Spleen (tissue), 7 donors: ENCODE measurements at regions not wholly inside any gene's neighbourhood (a gene's known extent, or its start where the extent isn't known, plus 50 kb on each side); places are given as distances from the start of the nearest gene placed in this dataset.

Experiments used
- CTCF ChIP-seq, 11 experiments: fragments of 200-600 bp in 7 of 11; fragments of 450-650 bp in 4 of 11; sonication (generic) in 4 of 11; IDR thresholded peaks in 8 of 11; conservative IDR thresholded peaks in 3 of 11; 1 replicate in 7 of 11; 2 replicates in 4 of 11; pipeline versions ENCODE4 v1.4.0 to v1.8.0; 2016 to 2021; ENCODE audit warnings: antibody characterized with exemption in 11 of 11, inconsistent platforms in 4 of 11, mild to moderate bottlenecking in 1 of 11
- POLR2A ChIP-seq, 3 donors: fragments of 450-650 bp; IDR thresholded peaks; one replicate each; pipeline ENCODE4 v1.5.1; 2017; ENCODE audit warnings: antibody characterized with exemption in 3 of 3, mild to moderate bottlenecking in 1 of 3
- POLR2AphosphoS5 ChIP-seq, 3 donors: sonication (generic); formaldehyde crosslinking; IDR thresholded peaks; one replicate each; pipeline ENCODE4 v1.5.1; 2017; ENCODE audit warnings: antibody characterized with exemption in 3 of 3
- donor health status: DM: no; HTN: no; CAD: no; lungs with moderate emphysema.
- donor health status: DM: no; HTN: no; CAD: no.
- donor health status: DM: no; HTN: no; CAD: no.

- no peak for TF ChIP-seq CTCF (IDR thresholded peaks at IDR 0.05 in 8 of 11, conservative IDR thresholded peaks at IDR 0.05 in 3 of 11)
- TF ChIP-seq POLR2A (IDR thresholded peaks at IDR 0.05) = no peak
- TF ChIP-seq POLR2AphosphoS5 (IDR thresholded peaks at IDR 0.05) = no peak
Measured at GRCh38 chr7:119348491-119348890, 924.5 kb upstream of the KCND2 start.
